Hematopoietic multipotent progenitor cell treated with erythropoietin and hydrocortisone succinate and interleukin-3 and kit ligand, for 17 days (in vitro differentiated cells): ENCODE measurements at regions not wholly inside any gene's neighbourhood (a gene's known extent, or its start where the extent isn't known, plus 50 kb on each side); places are given as distances from the start of the nearest gene placed in this dataset.

Experiments used
- DNase-seq: peaks from one replicate; pipeline ENCODE4 v3.0.0-alpha.2; 2015; ENCODE audit warnings: low spot score

DNA sequence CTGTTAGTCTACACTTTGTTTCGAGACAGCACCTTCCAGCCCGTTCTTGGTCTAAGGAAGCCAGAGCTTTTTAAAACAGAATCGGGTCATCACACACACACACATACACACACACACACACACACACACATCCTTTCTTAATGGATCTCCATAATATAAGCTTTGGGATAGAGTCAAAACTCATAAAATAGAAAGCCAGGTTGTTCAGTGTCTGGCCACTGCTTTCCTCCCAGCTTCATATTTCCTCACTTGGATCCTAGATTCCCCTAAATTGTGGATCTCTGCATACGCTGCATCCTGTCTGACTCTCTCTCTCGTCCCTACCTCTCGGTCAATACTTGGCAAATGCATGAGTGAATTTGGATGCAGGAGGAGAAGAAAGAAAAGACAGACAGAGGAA, 120.5 kb upstream of the SLC14A2 start:
- no peak for DNase-seq

DNA sequence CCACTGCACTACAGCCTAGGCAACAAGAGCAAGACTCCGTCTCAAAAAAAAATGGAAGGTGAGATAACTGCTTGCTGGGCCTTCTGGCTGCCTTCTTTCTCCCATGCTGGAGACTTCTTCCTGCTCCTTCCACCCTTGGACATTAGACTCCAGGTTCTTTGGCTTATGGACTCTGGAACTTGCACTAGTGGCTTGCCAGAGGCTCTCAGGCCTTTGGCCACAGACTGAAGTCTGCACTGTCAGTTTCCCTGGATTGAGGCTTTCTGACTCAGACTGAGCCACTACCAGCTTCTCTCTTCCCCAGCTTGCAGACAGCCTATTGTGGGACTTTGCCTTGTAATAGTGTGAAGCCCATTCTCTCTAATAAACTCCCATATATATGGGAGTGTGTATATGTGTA, 118.5 kb upstream of the SLC14A2 start:
- DNase-seq = no peak

DNA sequence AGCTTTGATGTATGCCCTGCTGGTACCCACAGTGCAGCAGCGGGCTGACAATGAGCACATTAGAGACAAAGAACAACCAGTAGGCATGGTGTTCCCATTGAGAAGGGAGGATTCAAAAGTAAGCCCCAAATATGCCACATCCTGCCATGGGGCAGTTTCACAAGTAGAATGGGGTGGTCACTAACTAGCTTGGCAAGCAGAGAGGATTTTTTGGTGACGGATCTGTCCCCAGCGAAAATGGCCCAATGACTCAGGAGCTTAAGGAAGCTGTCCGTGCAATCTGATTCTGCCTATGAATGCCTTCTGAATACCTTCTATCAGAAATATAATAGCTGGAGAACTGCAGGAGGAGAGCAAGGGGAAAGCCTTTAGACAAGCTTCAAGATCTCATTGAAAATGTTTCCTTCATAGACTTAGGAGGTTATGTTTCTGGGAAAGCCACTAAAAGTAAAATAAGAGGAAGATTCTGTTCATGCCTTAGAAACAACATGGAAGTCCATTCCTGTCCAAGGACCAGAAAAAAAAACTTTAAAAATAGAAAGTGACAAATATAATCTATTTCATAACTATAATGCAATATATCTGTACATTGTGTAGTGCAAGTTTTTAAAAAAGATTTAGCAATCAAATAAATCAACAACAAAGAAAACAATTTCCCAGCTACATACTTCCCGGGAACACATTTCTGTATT, 117.5 kb upstream of the SLC14A2 start:
- no peak for DNase-seq

- DNase-seq = no peak
Measured at GRCh38 chr18:45498287-45498658, 117.0 kb upstream of the SLC14A2 start.

GRCh38 chr18:45503990-45504389, 111.3 kb upstream of the SLC14A2 start:
- DNase-seq = no peak

DNA sequence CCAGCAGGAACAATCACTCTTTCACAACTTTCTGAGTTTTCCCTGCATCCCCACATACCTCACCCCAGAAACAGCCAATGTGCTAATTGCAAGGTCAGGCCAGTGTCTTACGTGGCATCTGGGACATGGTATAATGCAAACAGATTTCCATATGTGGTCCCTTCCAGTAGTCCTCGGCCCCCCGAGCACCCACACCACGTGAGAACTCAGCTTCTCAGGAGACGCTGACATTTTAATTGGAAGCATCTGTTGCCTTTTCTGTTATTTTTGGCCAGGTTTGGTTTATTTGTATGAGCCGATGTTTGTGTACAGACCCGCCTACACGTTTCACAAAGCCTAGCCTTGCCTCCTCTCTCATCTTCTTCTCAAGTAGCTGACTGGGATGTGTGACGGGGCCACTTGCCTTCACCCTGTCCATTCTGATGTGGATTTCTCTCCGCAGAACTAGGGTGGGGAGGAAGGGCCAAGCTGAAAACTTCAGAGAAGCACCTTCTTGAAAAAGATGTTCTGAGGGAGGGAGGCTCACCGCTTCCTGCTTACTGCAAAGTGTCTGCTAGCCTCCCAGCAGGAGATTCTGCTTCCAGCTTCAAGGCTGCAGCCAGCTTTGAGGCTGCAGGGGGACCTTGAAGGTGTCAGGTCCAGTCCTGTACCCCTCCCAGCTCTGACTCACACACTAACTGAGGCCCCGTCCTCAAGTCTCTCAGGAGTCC, 109.6 kb upstream of the SLC14A2 start:
- DNase-seq = no peak

DNA sequence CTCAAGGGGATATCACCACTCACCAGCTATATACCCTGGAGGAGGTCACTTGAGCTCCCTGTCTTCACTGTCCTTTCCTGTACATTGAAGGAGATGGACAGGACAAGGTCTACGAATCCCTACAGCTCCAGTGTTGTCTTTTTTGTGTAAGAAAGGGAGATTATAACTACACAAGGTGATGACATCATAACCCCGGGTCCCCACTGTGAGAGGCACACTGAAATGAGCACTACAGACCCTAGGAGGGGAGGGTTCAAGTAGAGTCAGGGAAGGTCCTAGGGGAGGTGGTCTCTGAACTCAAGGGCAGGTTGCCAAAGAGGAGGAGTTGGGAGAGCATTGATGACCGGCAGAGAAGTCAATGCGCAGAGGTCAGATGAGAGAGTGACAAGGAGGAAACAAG, 108.3 kb upstream of the SLC14A2 start:
- DNase-seq = no peak

DNA sequence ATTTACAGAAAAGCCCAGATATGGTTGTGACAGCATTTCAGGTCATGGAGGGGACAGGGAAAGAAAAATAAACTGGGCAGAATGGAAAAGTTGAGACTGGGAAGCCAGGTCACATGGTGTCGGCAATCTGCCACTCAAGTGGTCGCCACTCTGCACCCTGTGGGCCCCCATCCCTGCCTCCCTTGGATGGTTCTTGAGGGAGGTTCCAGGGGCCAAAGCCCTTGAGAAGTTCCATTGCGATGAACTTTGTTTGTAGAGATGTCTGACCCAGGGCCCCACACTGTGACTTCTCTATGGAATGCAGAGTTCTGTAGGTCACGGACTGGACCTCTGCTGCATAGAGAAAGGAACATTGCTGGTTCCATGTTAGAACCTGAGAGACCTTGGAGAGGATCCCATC, 105.7 kb upstream of the SLC14A2 start:
- DNase-seq = no peak

DNA sequence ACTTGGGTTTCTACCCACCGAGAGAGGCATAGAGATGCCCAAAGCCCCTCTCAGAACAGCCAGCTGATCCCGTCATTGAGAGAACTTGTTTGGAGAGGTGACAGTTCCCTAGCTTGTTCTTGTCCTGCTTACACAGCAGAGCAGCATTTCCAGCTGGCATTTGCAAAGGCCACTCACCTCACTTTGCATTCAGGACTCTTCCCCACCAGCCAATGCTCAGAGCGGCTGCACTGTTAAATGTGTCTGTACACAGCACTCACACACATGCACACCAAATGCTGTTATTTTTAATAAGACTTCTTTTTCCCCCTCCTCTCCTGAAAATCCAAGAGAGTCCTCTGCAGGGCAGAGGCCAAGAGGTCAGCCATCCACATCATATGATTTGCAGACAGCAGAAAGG, 104.6 kb upstream of the SLC14A2 start:
- no peak for DNase-seq

DNA sequence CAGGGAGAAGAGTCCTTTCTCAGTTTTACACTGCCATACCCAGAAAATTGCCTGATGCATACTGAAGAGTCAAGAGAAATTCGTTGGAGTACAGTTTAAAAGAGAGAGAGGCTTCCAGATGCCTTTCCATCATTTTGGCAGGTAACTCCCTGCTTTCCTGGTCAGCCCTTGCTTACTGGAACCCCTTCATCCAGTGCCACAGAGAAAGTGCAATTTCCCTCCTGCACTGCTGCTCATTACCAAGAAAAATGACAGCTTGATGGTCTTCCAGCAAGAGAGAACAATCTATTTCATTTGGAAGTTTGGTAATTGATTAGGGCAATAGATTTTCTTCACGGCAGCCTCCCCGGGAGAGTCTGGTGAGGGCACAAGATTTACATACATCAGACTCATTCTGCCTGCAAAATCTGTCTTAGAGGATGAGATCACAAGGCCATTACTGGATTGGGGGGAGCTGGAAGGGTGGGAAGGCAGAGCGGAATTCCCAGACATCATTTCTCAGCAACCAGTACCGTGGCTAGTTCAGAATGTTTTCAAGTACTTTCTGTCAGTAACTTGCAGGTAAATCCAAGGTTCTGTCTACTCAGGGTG, 102.8 kb upstream of the SLC14A2 start:
- DNase-seq = no peak

DNA sequence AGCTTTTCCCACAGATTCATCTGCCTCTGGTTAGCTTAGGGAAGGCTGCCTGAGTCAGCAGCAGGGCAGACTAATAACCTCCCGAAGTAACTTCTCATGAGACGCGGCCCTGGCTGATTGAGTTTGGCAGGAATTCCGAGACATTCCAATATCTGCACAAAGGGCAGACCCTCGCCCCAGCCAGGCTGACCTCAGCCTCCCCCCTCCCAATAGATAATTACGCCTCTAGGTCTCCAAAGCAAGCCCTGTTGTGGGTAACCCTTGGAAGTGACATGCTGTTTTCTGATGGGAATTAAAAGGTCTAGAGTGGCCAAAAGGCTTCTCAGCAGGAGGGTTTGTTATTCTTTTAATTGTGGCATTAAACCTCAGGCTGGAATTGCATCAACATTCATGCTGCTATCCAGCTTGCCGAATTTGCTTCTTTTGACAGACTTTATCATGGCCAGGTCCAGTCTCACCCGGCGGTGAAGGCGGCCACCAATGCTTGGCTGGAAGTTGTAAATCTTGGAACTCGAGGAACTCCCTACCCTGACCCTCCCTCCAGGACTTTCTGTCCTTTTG, 98.0 kb upstream of the SLC14A2 start:
- DNase-seq = no peak

- DNase-seq = no peak
Measured at GRCh38 chr18:45518311-45519155, 96.7 kb upstream of the SLC14A2 start.

DNA sequence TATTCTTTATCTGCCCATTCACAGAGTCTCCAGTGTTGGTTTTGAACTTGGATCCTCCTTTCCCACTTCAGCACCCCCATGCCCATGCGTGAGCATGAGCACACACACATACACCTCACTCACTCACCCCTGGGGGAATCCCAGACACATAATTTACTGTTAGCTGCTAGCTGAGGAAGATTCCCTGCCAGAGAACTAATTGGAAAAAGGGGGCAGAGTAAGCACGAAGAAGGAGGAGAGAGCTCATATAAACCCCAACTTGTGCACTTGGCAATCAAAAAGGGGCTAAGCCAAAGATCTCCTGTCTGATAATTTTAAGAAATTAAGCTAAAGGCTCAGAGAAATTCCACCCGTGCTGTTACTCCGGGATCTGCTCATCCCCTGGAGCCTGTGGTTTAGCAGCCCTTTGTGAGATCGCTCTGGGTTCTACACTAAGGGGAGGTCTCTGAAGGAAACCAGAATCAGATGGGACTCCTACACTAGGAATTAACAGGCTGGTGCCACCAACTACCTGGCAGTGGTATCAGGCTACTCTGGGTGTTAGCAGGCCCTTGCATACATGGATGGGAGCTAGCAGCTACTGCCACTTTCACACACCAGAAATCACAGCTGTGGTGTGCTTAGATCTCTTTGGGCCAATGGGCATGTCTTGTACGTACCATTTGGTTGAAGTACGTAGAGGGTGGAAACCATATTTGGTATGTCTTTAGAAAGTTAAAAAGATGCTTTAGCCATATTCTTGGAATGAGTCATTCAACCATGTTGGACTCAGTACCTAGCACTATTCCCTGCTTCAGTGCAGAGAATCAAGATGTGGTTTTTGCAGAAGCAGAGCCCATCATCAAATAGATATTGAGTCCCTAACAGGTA, 95.6 kb upstream of the SLC14A2 start:
- no peak for DNase-seq

DNA sequence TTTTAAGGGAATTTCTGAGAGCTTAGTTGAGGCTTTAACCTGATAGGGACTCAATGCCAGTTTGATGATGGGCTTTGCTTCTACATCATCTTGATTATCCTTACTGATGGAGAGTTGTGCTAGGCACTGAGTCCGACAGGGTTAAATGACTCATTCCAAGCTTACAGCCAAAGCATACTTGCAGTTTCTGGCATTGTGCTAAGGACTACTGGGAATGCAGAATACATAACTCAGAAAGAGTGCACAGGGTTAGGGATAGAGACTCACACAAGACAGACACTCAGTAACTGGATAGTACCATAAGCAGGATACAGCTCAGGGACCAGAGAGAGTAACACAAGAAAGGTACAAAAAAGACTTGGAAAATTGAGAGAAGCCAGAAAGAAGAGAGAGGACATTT, 94.1 kb upstream of the SLC14A2 start:
- DNase-seq = no peak

- DNase-seq = no peak
Measured at GRCh38 chr18:45521777-45522176, 93.5 kb upstream of the SLC14A2 start.

- DNase-seq = no peak
Measured at GRCh38 chr18:45522371-45522770, 92.9 kb upstream of the SLC14A2 start.

GRCh38 chr18:45525301-45525700, 90.0 kb upstream of the SLC14A2 start:
- no peak for DNase-seq

GRCh38 chr18:45526114-45526841, 89.0 kb upstream of the SLC14A2 start:
- no peak for DNase-seq

DNA sequence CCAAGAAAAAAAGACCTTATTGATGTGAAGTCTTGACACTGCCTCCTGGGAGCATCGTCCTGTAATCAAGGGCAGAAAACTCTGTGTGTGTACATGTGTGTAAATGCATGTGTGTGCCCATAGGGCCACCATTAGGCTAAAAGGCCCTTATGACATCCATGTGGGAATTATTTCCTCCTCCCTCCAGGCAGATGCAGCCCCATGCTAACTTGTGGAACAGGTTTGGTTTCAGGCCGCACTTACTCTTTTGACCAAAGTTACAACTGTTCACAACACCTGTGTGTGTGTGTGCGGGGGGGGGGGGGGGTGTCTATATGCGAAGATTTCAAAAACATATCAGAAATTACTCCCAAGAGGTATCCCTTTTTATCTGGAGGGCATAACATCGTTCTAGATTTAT, 87.4 kb upstream of the SLC14A2 start:
- DNase-seq = no peak

DNA sequence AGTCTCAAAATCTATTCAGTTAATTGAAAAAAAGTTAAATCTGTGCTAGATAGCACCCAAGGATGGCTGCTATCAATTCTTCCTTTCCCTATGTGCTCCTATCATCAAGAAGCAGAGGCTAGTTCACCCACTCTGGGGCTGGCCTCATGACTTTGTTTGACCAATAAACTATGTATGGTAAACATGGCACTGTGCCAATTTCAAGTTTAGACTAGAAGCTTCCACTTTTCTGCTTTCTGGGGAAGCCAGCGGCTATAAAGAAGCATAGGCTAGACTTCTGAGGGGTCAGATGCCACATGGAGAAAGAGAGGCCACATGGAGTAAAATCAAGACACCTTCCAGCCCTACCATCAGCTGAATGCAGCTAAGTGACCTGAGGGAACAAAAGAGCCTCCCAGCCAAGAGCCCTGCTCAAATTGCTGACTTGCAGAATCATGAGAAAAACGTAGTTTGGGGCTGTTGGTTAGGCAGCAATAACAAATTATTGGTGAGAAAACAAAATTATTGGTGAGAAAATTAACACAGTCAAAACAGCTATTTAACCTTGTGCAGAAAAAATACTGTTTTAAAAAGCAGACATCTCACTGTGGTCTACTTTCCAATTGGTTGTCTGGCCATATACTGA, 86.5 kb upstream of the SLC14A2 start:
- DNase-seq = no peak
